Activated naive CD4-positive, alpha-beta T cell treated with anti-CD3 and anti-CD28 coated beads for 36 hours (primary cell): ENCODE measurements at regions not wholly inside any gene's neighbourhood (a gene's known extent, or its start where the extent isn't known, plus 50 kb on each side); places are given as distances from the start of the nearest gene placed in this dataset.

Experiments
- CTCF ChIA-PET: fragments of 350-600 bp; sonication (Branson Sonifier 250); formaldehyde crosslinking; loops from one replicate; lab custom pipeline; 2021; ENCODE audit warnings: antibody characterized with exemption; lab: Charles Lee
- DNase-seq: peaks from one replicate; pipeline ENCODE4 v3.0.0-alpha.2; 2020
- H3K27ac Mint-ChIP-seq: one replicate; pipeline ENCODE4 v1.8.0; 2021; ENCODE audit warnings: mild to moderate bottlenecking, mixed read lengths
- H3K27me3 Mint-ChIP-seq: one replicate; pipeline ENCODE4 v1.8.0; 2021; ENCODE audit warnings: low read depth, mixed read lengths
- H3K36me3 Mint-ChIP-seq: one replicate; pipeline ENCODE4 v1.8.0; 2021; ENCODE audit warnings: low read depth, mixed read lengths
- H3K4me1 Mint-ChIP-seq: one replicate; pipeline ENCODE4 v1.8.0; 2021; ENCODE audit warnings: low read depth, mixed read lengths
- H3K4me3 Mint-ChIP-seq: one replicate; pipeline ENCODE4 v1.8.0; 2021; ENCODE audit warnings: mild to moderate bottlenecking, moderate library complexity, mixed read lengths
- H3K9me3 Mint-ChIP-seq: one replicate; pipeline ENCODE4 v1.8.0; 2021; ENCODE audit warnings: mixed read lengths
- intact Hi-C: fragments of 100-400 bp; cut with micrococcal nuclease; formaldehyde crosslinking; loops from one replicate; pipeline ENCODE4 v1.15.1; 2023

- intact Hi-C loops: no loop called here
- Mint-ChIP-seq H3K36me3 (no peaks in the 10 kb centered on the region), H3K4me3 (no peak overlapping the region), H3K9me3 (no peaks in the 10 kb centered on the region), H3K4me1 (no peaks in the 10 kb centered on the region), H3K27me3 (peaks cover 2% of the 10 kb centered on the region), H3K27ac (no peak overlapping the region)
- DNase-seq: no peak
- CTCF ChIA-PET: no interaction called here
Observed at GRCh38 chr6:108757357-108757756, 90.9 kb upstream of the ARMC2 start.

GRCh38 chr6:108758884-108759283 is 89.3 kb upstream of the ARMC2 start:
- no peaks in the 10 kb centered on the region for H3K4me1 Mint-ChIP-seq

GRCh38 chr6:108760126-108761050 is 87.8 kb upstream of the ARMC2 start:
- no peaks in the 10 kb centered on the region for H3K9me3 Mint-ChIP-seq
- H3K4me1 Mint-ChIP-seq: no peaks in the 10 kb centered on the region
- no peak overlapping the region for H3K27ac Mint-ChIP-seq
- CTCF ChIA-PET: no interaction called here
- H3K4me3 Mint-ChIP-seq: no peak overlapping the region
- no peaks in the 10 kb centered on the region for H3K36me3 Mint-ChIP-seq
- intact Hi-C loops: no loop called here
- no peak for DNase-seq
- H3K27me3 Mint-ChIP-seq: no peaks in the 10 kb centered on the region

More at GRCh38 chr6:108758884-108759283, 89.3 kb upstream of the ARMC2 start:
- H3K9me3 Mint-ChIP-seq: no peaks in the 10 kb centered on the region
- H3K27me3 Mint-ChIP-seq: peaks cover 2% of the 10 kb centered on the region
- H3K4me3 Mint-ChIP-seq: no peak overlapping the region
- DNase-seq: no peak
- H3K36me3 Mint-ChIP-seq: no peaks in the 10 kb centered on the region
- no peak overlapping the region for H3K27ac Mint-ChIP-seq
- CTCF ChIA-PET: no interaction called here
- intact Hi-C loops: no loop called here

GRCh38 chr6:108762394-108762793 is 85.8 kb upstream of the ARMC2 start:
- CTCF ChIA-PET: interaction anchor here (0.7 to 1.2 kb wide), 2 partner anchors 12 to 23 kb away, joined by 3 to 4 read pairs; no protein-coding TSS in a partner anchor
- no peaks in the 10 kb centered on the region for H3K36me3 Mint-ChIP-seq

GRCh38 chr6:108763931-108764579 is 84.2 kb upstream of the ARMC2 start:
- Mint-ChIP-seq H3K9me3 (no peaks in the 10 kb centered on the region), H3K4me3 (no peak overlapping the region)

More at GRCh38 chr6:108762394-108762793, 85.8 kb upstream of the ARMC2 start:
- H3K27ac Mint-ChIP-seq: no peak overlapping the region
- no peaks in the 10 kb centered on the region for H3K9me3 Mint-ChIP-seq
- H3K27me3 Mint-ChIP-seq: no peaks in the 10 kb centered on the region
- DNase-seq: no peak
- intact Hi-C loops: no loop called here
- H3K4me3 Mint-ChIP-seq: no peak overlapping the region
- H3K4me1 Mint-ChIP-seq: no peaks in the 10 kb centered on the region

GRCh38 chr6:108764580-108764950 is 83.7 kb upstream of the ARMC2 start:
- CTCF ChIA-PET: no interaction called here
- no peak overlapping the region for H3K27ac Mint-ChIP-seq

More at GRCh38 chr6:108763931-108764579, 84.2 kb upstream of the ARMC2 start:
- no peak for DNase-seq
- Mint-ChIP-seq H3K27ac (no peak overlapping the region), H3K27me3 (no peaks in the 10 kb centered on the region), H3K4me1 (no peaks in the 10 kb centered on the region), H3K36me3 (no peaks in the 10 kb centered on the region)
- intact Hi-C loops: no loop called here
- CTCF ChIA-PET: no interaction called here

GRCh38 chr6:108765495-108765894 is 82.7 kb upstream of the ARMC2 start:
- no peak overlapping the region for H3K4me3 Mint-ChIP-seq
- H3K36me3 Mint-ChIP-seq: no peaks in the 10 kb centered on the region
- H3K4me1 Mint-ChIP-seq: no peaks in the 10 kb centered on the region
- H3K27me3 Mint-ChIP-seq: peaks cover 2% of the 10 kb centered on the region
- intact Hi-C loops: no loop called here
- no peak for DNase-seq
- CTCF ChIA-PET: interaction anchor here (0.7 to 1.1 kb wide), 2 partner anchors 128 to 220 kb away, joined by 3 read pairs; no protein-coding TSS in a partner anchor
- no peak overlapping the region for H3K27ac Mint-ChIP-seq
- no peaks in the 10 kb centered on the region for H3K9me3 Mint-ChIP-seq

More at GRCh38 chr6:108764580-108764950, 83.7 kb upstream of the ARMC2 start:
- intact Hi-C loops: no loop called here
- Mint-ChIP-seq H3K9me3 (no peaks in the 10 kb centered on the region), H3K4me1 (no peaks in the 10 kb centered on the region), H3K27me3 (no peaks in the 10 kb centered on the region), H3K36me3 (no peaks in the 10 kb centered on the region), H3K4me3 (no peak overlapping the region)
- no peak for DNase-seq

- Mint-ChIP-seq H3K27me3 (peaks cover 3% of the 10 kb centered on the region), H3K4me1 (no peaks in the 10 kb centered on the region), H3K4me3 (no peak overlapping the region), H3K9me3 (no peaks in the 10 kb centered on the region), H3K27ac (no peak overlapping the region), H3K36me3 (no peaks in the 10 kb centered on the region)
- CTCF ChIA-PET: no interaction called here
- no peak for DNase-seq
- intact Hi-C loops: no loop called here
Observed at GRCh38 chr6:108766419-108766818, 81.8 kb upstream of the ARMC2 start.

- CTCF ChIA-PET: interaction anchor here (0.9 kb wide), 1 partner anchor 224 kb away, joined by 4 read pairs; no protein-coding TSS in a partner anchor
- Mint-ChIP-seq H3K9me3 (no peaks in the 10 kb centered on the region), H3K4me3 (no peak overlapping the region), H3K27ac (no peak overlapping the region), H3K36me3 (no peaks in the 10 kb centered on the region), H3K4me1 (no peaks in the 10 kb centered on the region), H3K27me3 (peaks cover 3% of the 10 kb centered on the region)
- no peak for DNase-seq
- intact Hi-C loops: no loop called here
Observed at GRCh38 chr6:108766886-108767285, 81.3 kb upstream of the ARMC2 start.

- Mint-ChIP-seq H3K9me3 (no peaks in the 10 kb centered on the region), H3K27me3 (peaks cover 3% of the 10 kb centered on the region), H3K4me3 (no peak overlapping the region), H3K4me1 (no peaks in the 10 kb centered on the region), H3K27ac (no peak overlapping the region), H3K36me3 (no peaks in the 10 kb centered on the region)
- CTCF ChIA-PET: interaction anchor here (0.5 to 0.9 kb wide), 2 partner anchors 14 to 225 kb away, joined by 3 to 4 read pairs; no protein-coding TSS in a partner anchor
- DNase-seq: no peak
- intact Hi-C loops: no loop called here
Observed at GRCh38 chr6:108767418-108768165, 80.6 kb upstream of the ARMC2 start.

- Mint-ChIP-seq H3K27me3 (peaks cover 3% of the 10 kb centered on the region), H3K9me3 (no peaks in the 10 kb centered on the region), H3K36me3 (no peaks in the 10 kb centered on the region), H3K4me1 (no peaks in the 10 kb centered on the region), H3K4me3 (no peak overlapping the region), H3K27ac (no peak overlapping the region)
- intact Hi-C loops: no loop called here
- CTCF ChIA-PET: no interaction called here
- DNase-seq: no peak
Observed at GRCh38 chr6:108768166-108768555, 80.1 kb upstream of the ARMC2 start.
